Activated CD4-positive, CD25-positive, alpha-beta regulatory T cell (primary cell): ENCODE measurements at regions not wholly inside any gene's neighbourhood (a gene's known extent, or its start where the extent isn't known, plus 50 kb on each side); places are given as distances from the start of the nearest gene placed in this dataset.
"Not testable (repeated sequence)": the region's sequence is repeated elsewhere in the genome, so short reads cannot be mapped to it uniquely, and the experiment has no call there.

Source experiments
- DNase-seq, 4 experiments: peaks; one replicate each; lab custom pipeline; 2025; lab: John Stamatoyannopoulos, UW

- DNase-seq, result no peak
These were observed 125.0 kb upstream of the TLE4 start for GRCh38 chr9:79446523-79447307.

- DNase-seq, result no peak
These were observed 124.5 kb upstream of the TLE4 start for GRCh38 chr9:79447308-79447605.

- no peak for DNase-seq
These were observed 124.0 kb upstream of the TLE4 start for GRCh38 chr9:79447762-79448161.

- no peak for DNase-seq
These were observed 119.5 kb upstream of the TLE4 start for GRCh38 chr9:79452265-79452664.

GRCh38 chr9:79461712-79462111, 110.1 kb upstream of the TLE4 start:
- DNase-seq, result no peak

- no peak for DNase-seq
These were observed 106.6 kb upstream of the TLE4 start for GRCh38 chr9:79465156-79465555.

GRCh38 chr9:79469164-79469563, 102.6 kb upstream of the TLE4 start:
- DNase-seq, result no peak

GRCh38 chr9:79470954-79471353, 100.8 kb upstream of the TLE4 start:
- DNase-seq, result no peak

- no peak for DNase-seq
These were observed 99.9 kb upstream of the TLE4 start for GRCh38 chr9:79471580-79472543.

- DNase-seq, result no peak
These were observed 98.1 kb upstream of the TLE4 start for GRCh38 chr9:79473704-79474103.

- DNase-seq, result no peak
These were observed 94.4 kb upstream of the TLE4 start for GRCh38 chr9:79477241-79477840.

GRCh38 chr9:79477955-79478771, 93.6 kb upstream of the TLE4 start:
- no peak for DNase-seq

- DNase-seq, result no peak
These were observed 91.1 kb upstream of the TLE4 start for GRCh38 chr9:79480639-79481038.

- no peak for DNase-seq
These were observed 89.8 kb upstream of the TLE4 start for GRCh38 chr9:79481846-79482477.

- DNase-seq, result no peak
These were observed 86.5 kb upstream of the TLE4 start for GRCh38 chr9:79485258-79485657.

GRCh38 chr9:79489261-79490000, 82.3 kb upstream of the TLE4 start:
- DNase-seq, result no peak

GRCh38 chr9:79490657-79491248, 81.0 kb upstream of the TLE4 start:
- no peak for DNase-seq

- DNase-seq, result no peak
These were observed 79.4 kb upstream of the TLE4 start for GRCh38 chr9:79492092-79493009.

GRCh38 chr9:79500196-79500864, 71.4 kb upstream of the TLE4 start:
- DNase-seq, result not testable (repeated sequence)
